Mammary epithelial cell (primary cell): ENCODE measurements at regions not wholly inside any gene's neighbourhood (a gene's known extent, or its start where the extent isn't known, plus 50 kb on each side); places are given as distances from the start of the nearest gene placed in this dataset.

Experiments used
- EZH2 ChIP-seq: IDR thresholded peaks from 2 replicates; pipeline ENCODE4 v1.6.1; 2012; ENCODE audit warnings: low read length, inconsistent platforms, borderline replicate concordance
- TF ChIP-seq, protein P1 (sequence below), 2 donors: IDR thresholded peaks in 1 of 2; conservative IDR thresholded peaks in 1 of 2; 2 replicates each; pipeline ENCODE4 v1.5.1; 2011 to 2012; ENCODE audit warnings: inconsistent platforms in 2 of 2, low read length in 2 of 2, mild to moderate bottlenecking in 2 of 2, control low read depth in 1 of 2, low read depth in 1 of 2; ENCODE audit not compliant: insufficient read depth in 1 of 2; ENCODE audit errors: extremely low read depth in 1 of 2

DNA sequence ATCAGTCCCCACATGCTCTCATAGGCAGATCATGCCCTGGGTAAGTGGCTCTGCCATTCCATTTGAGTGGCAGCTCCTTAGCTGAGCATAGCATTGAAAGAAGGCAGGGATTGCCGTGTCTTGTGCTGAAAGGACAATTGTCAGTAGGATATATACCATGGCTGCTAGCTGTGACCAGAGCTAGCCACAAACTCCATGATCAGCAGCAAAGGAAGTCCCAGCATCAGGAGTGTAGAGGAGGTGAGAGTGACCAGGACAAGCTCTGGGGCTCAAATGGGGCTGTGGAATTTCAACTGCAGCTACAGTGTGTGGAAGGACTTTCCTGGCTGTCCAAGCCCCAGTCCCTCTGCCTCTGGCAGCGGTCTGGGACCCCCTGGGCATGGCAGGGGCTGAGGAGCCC lies 54.4 kb upstream of the LGALSL start:
- TF ChIP-seq, protein P1, sequence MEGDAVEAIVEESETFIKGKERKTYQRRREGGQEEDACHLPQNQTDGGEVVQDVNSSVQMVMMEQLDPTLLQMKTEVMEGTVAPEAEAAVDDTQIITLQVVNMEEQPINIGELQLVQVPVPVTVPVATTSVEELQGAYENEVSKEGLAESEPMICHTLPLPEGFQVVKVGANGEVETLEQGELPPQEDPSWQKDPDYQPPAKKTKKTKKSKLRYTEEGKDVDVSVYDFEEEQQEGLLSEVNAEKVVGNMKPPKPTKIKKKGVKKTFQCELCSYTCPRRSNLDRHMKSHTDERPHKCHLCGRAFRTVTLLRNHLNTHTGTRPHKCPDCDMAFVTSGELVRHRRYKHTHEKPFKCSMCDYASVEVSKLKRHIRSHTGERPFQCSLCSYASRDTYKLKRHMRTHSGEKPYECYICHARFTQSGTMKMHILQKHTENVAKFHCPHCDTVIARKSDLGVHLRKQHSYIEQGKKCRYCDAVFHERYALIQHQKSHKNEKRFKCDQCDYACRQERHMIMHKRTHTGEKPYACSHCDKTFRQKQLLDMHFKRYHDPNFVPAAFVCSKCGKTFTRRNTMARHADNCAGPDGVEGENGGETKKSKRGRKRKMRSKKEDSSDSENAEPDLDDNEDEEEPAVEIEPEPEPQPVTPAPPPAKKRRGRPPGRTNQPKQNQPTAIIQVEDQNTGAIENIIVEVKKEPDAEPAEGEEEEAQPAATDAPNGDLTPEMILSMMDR (conservative IDR thresholded peaks at IDR 0.05 in 1 of 2, IDR thresholded peaks at IDR 0.05 in 1 of 2; ENCODE audit: extremely low read depth in 1 of 2, insufficient read depth in 1 of 2, low read depth in 1 of 2, low read length in 2 of 2), result no peak
- TF ChIP-seq EZH2, result no peak
